B cell (primary cell): ENCODE measurements at regions not wholly inside any gene's neighbourhood (a gene's known extent, or its start where the extent isn't known, plus 50 kb on each side); places are given as distances from the start of the nearest gene placed in this dataset.

ENCODE experiments used
- CTCF ChIP-seq: fragments of 200-600 bp; IDR thresholded peaks from one replicate; pipeline ENCODE4 v1.8.0; 2022; ENCODE audit warnings: antibody characterized with exemption, mild to moderate bottlenecking
- EZH2 ChIP-seq: IDR thresholded peaks from 2 replicates; pipeline ENCODE4 v1.6.1; 2012; ENCODE audit warnings: borderline replicate concordance, low read depth, mild to moderate bottlenecking, moderate library complexity, low read length; ENCODE audit not compliant: insufficient read depth, poor library complexity, severe bottlenecking

- TF ChIP-seq CTCF (no peak), EZH2 (no peak)
These were observed 107.5 kb downstream of the OSR1 start for GRCh38 chr2:19250906-19251305.
